Activated CD8-positive, alpha-beta memory T cell treated with anti-CD3 and anti-CD28 coated beads for 4 hours (primary cell): ENCODE measurements at regions not wholly inside any gene's neighbourhood (a gene's known extent, or its start where the extent isn't known, plus 50 kb on each side); places are given as distances from the start of the nearest gene placed in this dataset.
"Not testable (repeated sequence)": the region's sequence is repeated elsewhere in the genome, so short reads cannot be mapped to it uniquely, and the experiment has no call there.

Source experiments
- DNase-seq, 2 donors: peaks; one replicate each; pipeline ENCODE4 v3.0.0-alpha.2; 2020; ENCODE audit warnings: low read depth in 2 of 2

GRCh38 chr3:159229116-159229680 lies 427.3 kb downstream of the MFSD1 start:
- no peak for DNase-seq

GRCh38 chr3:159232966-159233365 lies 431.1 kb downstream of the MFSD1 start:
- DNase-seq = no peak

GRCh38 chr3:159233734-159234133 lies 431.9 kb downstream of the MFSD1 start:
- no peak for DNase-seq

GRCh38 chr3:159234306-159234705 lies 432.5 kb downstream of the MFSD1 start:
- DNase-seq = no peak

DNA sequence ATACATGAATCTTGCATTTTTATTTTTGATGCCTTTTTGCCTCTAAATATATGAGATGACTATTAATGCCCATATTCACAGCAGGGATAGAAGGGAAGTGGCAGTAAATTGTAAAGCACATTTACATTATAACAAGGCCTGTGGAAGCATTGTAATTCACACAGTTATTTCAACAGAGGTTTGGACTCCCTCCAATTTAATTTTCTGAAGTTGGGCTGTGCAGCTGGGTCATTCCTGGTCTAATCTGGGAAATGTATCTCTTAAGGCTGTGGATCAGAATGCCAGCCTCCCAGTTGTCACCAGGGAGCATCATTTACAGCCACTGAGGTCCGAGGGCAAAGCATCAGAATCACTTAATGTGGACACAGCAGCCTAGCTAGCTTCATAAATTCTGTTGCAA lies 434.5 kb downstream of the MFSD1 start:
- no peak for DNase-seq

DNA sequence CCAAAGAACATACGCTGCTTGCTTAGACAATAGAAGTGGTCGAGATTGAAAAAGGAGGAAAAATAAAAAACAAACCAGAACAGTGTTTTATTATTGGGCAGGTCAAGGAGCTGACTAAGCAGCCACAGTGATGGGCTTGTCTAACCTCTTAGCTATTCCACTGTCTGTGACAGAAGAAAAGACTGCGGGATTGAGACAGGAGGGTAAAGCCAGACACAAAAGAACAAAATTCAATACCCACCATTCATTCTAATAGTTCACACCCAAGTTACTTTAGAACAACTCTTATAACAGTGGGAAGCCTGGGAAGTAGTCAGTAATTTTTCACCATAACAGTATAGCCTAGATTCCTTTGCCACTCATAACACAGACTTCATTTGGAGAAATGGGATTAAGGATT lies 435.4 kb downstream of the MFSD1 start:
- DNase-seq = no peak

- DNase-seq = no peak
Measured at GRCh38 chr3:159238646-159239045, 436.8 kb downstream of the MFSD1 start.

- no peak for DNase-seq
Measured at GRCh38 chr3:159239059-159239458, 437.2 kb downstream of the MFSD1 start.

- DNase-seq = no peak
Measured at GRCh38 chr3:159244933-159245332, 443.1 kb downstream of the MFSD1 start.

GRCh38 chr3:159245871-159246270 lies 444.0 kb downstream of the MFSD1 start:
- DNase-seq = no peak

- DNase-seq = no peak
Measured at GRCh38 chr3:159246385-159246784, 444.5 kb downstream of the MFSD1 start.

DNA sequence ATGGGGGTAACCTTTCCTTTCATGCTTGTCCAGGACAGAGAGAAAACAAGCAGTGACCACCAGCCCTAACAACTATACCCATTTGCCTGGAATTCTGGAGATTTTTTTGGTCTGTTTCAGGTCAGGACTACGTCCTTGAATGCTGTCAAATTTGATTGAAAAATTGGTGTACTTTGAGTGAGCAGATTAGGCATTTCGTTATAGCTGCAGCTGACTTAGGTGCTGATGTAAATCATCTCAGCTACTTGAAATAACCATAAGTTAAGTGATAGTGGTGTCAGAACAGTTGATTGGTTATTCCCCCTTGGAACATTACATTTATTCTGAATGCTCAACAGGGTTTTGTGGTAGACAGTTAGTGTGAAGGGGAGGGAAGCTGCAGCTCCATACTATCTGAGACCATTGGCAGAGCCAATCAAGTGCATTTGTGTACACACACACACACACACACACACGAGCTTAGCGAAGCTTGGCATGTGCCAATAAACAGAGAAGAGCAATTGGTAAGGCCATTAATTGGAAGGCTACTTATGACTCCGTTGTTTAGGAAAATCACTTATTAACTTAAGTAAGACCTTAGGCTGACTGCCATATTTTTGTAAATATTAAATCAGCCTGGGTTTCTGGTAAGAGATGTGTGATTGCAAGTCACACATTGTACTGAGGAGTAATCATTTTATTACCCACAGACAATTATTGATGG lies 447.8 kb downstream of the MFSD1 start:
- DNase-seq = no peak

DNA sequence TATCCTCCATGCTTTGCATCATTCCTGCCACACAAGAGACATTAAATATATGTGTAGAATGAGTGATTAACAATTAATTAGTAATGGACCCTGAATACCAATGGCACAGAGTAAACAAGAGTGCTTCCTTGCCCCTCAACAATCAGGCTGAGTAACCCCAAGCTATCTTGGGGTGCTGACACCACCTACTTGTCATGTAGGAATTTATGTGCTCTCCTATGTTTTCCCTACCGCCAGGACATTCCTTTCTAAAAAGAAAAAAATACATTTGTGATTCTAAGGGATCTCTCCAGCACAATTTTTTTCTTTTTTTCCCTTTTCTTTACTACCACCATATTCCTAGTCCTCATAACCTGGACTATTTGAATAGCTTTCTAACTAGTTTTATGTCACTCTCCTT lies 449.1 kb downstream of the MFSD1 start:
- no peak for DNase-seq

DNA sequence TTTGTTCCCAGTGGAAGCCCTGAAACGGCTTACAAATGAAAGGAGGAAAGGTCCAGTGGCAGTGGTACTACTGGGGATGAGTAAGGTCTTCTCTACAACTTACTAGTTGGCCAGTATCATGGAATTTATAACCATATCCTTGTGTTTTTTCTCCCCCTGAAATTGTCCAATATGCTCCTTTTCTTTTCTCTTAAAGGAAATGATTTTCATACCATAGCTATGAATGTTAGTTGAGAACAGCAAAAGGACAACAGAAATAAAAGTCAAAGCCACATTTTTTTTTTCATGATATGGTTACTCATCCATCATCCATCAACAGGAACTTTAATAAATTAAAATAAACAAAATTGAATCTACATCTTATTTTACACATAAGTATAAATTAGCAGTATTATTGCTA lies 450.4 kb downstream of the MFSD1 start:
- DNase-seq = no peak

DNA sequence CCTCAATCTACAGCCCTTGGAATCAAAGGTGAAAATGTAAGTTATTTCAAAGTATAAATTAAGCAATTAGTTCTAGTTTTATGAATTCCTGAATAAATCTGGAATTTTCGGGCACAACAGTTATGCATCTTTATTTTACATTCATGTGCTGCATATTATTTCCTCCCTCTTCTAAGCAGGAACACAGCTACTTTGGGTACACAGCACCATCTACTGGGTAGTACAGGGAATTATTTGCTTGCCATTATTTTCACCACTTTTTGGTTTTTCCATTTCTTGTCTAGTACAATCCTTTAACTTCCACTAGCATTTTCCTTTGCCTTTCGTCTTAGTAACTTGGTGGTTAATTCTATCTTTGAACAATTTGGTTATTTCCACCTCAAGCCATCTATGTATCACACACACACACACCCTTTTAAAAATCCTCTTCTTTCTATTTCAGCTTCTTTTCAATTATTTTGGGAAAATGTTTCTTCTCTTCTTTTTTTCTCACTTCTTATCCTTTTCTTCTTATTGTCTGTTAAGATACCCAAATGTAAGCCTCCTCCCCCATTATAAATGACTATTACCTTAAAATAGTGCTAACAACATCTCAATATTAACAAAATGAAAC lies 451.0 kb downstream of the MFSD1 start:
- DNase-seq = no peak

- DNase-seq = no peak
Measured at GRCh38 chr3:159253860-159254259, 452.0 kb downstream of the MFSD1 start.

- DNase-seq = no peak
Measured at GRCh38 chr3:159257954-159258353, 456.1 kb downstream of the MFSD1 start.

- DNase-seq = no peak
Measured at GRCh38 chr3:159258934-159259333, 457.1 kb downstream of the MFSD1 start.

DNA sequence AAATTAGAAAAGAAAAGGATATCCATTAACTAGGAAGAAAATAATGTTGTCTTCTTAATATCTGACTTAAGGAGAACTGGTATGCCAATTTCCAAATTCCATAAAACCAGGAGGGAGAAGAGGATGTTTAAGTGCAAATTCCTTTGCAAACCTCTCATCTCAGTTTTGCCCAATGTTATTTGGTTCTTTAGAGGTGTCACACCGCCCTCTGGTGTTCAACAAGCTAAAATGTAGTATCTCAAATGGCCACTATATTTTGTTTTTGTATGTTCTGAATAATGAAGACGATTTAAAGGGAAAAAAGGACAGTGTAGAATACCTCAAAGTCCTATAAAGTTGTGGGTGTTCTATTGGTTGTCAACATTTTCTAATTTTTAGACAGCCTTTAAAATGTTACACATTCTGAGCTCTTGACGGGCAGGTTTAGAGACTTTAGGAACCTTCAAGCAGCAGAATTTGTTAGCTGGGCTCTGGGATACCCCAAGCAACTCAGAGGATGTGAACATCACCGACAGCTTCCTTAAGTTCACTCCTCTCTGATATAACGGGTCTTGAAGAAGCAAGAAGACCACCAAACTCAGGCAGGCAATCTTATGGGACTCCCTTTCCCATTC lies 458.3 kb downstream of the MFSD1 start:
- no peak for DNase-seq

DNA sequence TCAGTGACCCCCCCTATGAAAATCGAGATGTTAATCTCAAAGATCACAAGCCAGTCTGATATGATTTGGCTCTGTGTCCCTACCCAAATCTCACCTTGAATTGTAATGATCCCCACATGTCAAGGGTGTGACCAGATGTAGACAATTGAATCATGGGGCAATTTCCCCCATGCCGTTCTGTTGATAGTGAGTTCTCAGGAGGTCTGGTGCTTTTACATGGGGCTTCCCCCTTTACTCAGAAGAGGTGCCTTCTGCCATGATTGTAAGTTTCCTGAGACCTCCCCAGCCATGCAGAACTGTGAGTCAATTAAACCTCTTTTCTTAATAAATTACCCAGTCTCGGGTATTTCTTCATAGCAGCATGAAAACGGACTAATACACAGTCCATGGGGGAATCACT lies 459.5 kb downstream of the MFSD1 start:
- DNase-seq = not testable (repeated sequence)

DNA sequence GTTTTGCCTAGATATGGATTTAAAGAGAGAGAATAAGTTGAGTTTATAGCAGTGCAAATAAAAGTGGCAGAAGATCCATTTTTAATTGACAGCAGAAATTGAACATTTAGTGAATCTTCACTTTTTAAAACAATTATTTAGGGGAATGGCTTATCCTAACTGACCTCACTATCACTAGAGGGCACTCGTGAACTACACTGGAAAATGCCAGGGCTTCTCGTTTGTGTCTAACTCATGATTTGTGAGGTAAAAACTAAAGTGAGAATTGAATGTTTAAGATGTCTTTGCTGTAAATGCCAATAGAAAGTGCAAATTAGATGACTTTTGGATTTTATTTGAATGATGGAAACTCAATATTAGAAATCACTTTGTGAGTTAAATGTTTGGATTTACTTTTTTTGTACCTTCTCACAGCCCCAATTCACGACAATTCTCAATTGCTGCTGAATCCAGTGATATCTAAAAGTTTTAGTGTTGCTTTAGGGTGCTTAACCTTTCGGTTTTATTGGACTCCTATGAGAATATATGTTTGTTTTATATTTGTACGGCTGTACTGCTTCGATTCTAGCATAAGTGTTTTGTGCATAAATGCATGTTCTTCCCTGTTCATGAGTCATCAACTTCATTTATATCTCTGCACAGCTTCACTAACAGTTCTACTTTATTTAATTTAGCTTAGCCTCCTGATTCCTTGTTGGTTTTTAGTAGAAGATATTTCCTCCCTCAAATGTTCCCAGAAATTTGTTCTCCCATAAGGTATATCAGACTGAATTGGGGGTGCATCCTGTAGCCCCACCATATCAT lies 462.1 kb downstream of the MFSD1 start:
- no peak for DNase-seq

DNA sequence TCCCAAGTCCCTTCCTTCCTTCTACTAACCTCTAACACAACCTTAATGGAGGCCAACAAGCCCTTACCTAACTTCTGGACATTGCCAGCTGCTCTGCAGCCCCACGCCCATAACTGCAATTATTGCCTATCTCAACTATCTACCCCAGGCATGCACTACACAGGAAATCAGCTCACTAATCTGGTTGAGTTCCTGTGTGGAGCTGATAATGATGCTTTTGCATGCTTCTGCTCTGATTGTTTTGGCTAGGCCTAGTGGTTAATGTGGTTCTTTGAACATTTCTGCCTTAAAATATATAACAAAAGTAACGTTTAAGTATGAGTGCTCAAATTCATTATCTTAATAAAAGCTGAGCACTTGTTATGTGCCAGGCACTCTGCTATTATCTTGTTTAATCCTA lies 463.9 kb downstream of the MFSD1 start:
- DNase-seq = no peak
